ENCODE measurements at regions not wholly inside any gene's neighbourhood (a gene's known extent, or its start where the extent isn't known, plus 50 kb on each side); places are given as distances from the start of the nearest gene placed in this dataset.

- TF ChIP-seq ZNF462 (CRISPR knock-in tag; IDR thresholded peaks at IDR 0.05) = no peak
Observed at GRCh38 chr4:183022617-183023016, 76.4 kb upstream of the WWC2 start (continued).

GRCh38 chr4:183017962-183018361 is 81.1 kb upstream of the WWC2 start:
- no peaks in the 10 kb centered on the region for H4K20me1 ChIP-seq (replicated peaks; ENCODE audit: insufficient read depth)
- H3K36me3 ChIP-seq (ENCODE audit: insufficient read depth) = no peaks in the 10 kb centered on the region
- H3K27ac Mint-ChIP-seq = no peak overlapping the region
- H3K4me1 Mint-ChIP-seq = peaks cover 4% of the 10 kb centered on the region; the same call in 1 of the 3 replicates
- no peaks in the 10 kb centered on the region for H3K27me3 ChIP-seq (ENCODE audit: insufficient read depth)
- H3K4me1 ChIP-seq (ENCODE audit: insufficient read depth) = no peaks in the 10 kb centered on the region
- H3K36me3 Mint-ChIP-seq (ENCODE audit: low read depth) = no peaks in the 10 kb centered on the region
- H3K79me2 ChIP-seq (replicated peaks; ENCODE audit: insufficient read depth) = no peaks in the 10 kb centered on the region
- H3K4me2 ChIP-seq = no peak overlapping the region
- no peak overlapping the region for H3K27ac ChIP-seq (ENCODE audit: low read depth)
- no peak overlapping the region; the same call in 1 of the 2 replicates for H2AFZ ChIP-seq
- H3K27me3 Mint-ChIP-seq (ENCODE audit: insufficient read depth, low read depth, poor library complexity) = peaks cover 1% of the 10 kb centered on the region
- no peak overlapping the region for H3K4me3 Mint-ChIP-seq
- H3K4me3 ChIP-seq = no peak overlapping the region
- no peaks in the 10 kb centered on the region for H3K9me3 Mint-ChIP-seq
- no peaks in the 10 kb centered on the region for H3F3A ChIP-seq (replicated peaks; ENCODE audit: low read depth)
- ATAC-seq (no peak), DNase-seq (ENCODE audit: low spot score) (no peak)
- no peaks in the 10 kb centered on the region for H3K9me2 ChIP-seq (ENCODE audit: insufficient read depth)
- TF ChIP-seq STAT1 (IDR thresholded peaks at IDR 0.05; ENCODE audit: unreplicated experiment) = no peak
- no peak for TF ChIP-seq REST (IDR thresholded peaks at IDR 0.05; ENCODE audit: unreplicated experiment)
- no peak for TF ChIP-seq CTCF (conservative IDR thresholded peaks at IDR 0.05; ENCODE audit: low read depth in 2 of 2)
- TF ChIP-seq EZH2 (IDR thresholded peaks at IDR 0.05; ENCODE audit: low read depth, unreplicated experiment) = no peak
- TF ChIP-seq NANOG (IDR thresholded peaks at IDR 0.05; ENCODE audit: borderline replicate concordance) = no peak
